Astrocyte of the cerebellum (primary cell): ENCODE measurements at regions not wholly inside any gene's neighbourhood (a gene's known extent, or its start where the extent isn't known, plus 50 kb on each side); places are given as distances from the start of the nearest gene placed in this dataset.

Source experiments
- DNase-seq: peaks from one replicate; pipeline ENCODE4 v3.0.0-alpha.2; 2011; ENCODE audit warnings: low read depth
- H3K4me3 ChIP-seq: 2 replicates; pipeline ENCODE4 v1.5.1; 2011; ENCODE audit warnings: mild to moderate bottlenecking, low read depth, low read length, moderate library complexity
- in situ Hi-C: cut with HindIII; loops from 2 replicates; pipeline ENCODE4 v1.10.0; 2017; ENCODE audit warnings: low sequenced_read_pairs
- TF ChIP-seq, protein P1 (sequence below): IDR thresholded peaks from 2 replicates; pipeline ENCODE4 v1.5.1; 2012; ENCODE audit warnings: low read length, low read depth, moderate library complexity, mild to moderate bottlenecking; ENCODE audit errors: missing control alignments

DNA sequence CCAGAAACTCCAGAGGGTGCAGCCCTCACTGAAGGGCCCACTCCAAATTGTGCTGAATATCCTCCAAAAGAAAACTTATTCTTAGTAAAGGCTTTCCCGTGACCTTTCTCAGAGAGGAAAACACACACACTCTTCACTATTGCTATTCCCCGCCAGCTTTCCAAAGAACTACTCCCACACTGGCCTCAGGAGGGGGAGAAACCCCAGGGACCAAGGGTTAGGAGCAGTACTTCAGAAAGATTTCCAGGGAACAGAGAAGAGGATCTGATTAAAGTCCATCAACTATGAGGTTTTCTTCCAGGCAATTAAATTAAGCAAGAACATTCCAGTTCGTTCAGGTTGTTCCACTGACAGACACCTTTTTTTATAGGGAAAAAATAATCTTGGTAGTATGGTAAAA, 150.2 kb downstream of the TTC32 start:
- TF ChIP-seq, protein P1, sequence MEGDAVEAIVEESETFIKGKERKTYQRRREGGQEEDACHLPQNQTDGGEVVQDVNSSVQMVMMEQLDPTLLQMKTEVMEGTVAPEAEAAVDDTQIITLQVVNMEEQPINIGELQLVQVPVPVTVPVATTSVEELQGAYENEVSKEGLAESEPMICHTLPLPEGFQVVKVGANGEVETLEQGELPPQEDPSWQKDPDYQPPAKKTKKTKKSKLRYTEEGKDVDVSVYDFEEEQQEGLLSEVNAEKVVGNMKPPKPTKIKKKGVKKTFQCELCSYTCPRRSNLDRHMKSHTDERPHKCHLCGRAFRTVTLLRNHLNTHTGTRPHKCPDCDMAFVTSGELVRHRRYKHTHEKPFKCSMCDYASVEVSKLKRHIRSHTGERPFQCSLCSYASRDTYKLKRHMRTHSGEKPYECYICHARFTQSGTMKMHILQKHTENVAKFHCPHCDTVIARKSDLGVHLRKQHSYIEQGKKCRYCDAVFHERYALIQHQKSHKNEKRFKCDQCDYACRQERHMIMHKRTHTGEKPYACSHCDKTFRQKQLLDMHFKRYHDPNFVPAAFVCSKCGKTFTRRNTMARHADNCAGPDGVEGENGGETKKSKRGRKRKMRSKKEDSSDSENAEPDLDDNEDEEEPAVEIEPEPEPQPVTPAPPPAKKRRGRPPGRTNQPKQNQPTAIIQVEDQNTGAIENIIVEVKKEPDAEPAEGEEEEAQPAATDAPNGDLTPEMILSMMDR: no peak
- no peak for DNase-seq
- in situ Hi-C loops: no loop called here

GRCh38 chr2:19750136-19750535, 151.6 kb downstream of the TTC32 start:
- H3K4me3 ChIP-seq: no peak overlapping the region
- in situ Hi-C loops: no loop called here
- no peak for DNase-seq
- TF ChIP-seq, protein P1: no peak

More for the DNA sequence above, 150.2 kb downstream of the TTC32 start:
- no peak overlapping the region for H3K4me3 ChIP-seq

- TF ChIP-seq, protein P1: no peak
- DNase-seq: no peak
- no peak overlapping the region for H3K4me3 ChIP-seq
- in situ Hi-C loops: no loop called here
These were observed 152.3 kb downstream of the TTC32 start for GRCh38 chr2:19749507-19749836.

DNA sequence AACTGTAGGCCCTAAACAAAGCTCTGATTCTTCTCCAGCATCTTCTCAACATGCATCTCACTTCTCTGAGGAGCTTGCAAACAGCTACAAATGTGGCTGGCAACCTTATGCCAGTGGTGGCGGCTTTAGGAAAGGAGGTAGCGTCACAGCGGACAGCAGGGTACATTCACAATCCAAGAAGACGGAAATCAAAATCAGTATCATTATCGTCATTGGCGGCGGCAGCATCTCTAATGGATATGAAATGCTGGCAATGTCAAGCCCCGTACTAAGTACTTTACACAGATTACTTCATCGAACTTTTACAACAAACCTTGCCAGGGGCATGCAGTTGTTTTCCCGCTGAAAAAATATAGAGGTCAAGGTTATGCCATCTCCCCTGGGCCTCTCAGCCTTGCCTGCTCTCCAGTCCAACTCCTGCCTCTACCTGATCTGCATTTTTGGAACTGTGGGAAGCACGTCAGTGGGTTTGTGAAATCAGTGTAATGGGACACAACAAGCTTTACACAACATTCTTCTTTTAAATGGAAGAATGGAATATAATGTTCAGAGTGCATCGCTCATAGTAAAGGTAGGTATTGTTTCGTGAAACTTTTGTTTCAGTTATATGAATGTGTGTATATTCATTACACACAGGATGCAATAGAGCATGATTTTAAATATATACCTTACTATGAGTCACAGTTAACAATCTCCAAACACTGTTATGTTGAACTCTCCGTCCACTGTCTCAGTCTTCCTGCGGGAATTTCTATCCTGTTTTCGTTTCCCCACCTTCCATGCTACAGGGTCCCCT, 152.9 kb downstream of the TTC32 start:
- no peak overlapping the region for H3K4me3 ChIP-seq
- in situ Hi-C loops: no loop called here
- no peak for DNase-seq
- TF ChIP-seq, protein P1: no peak

DNA sequence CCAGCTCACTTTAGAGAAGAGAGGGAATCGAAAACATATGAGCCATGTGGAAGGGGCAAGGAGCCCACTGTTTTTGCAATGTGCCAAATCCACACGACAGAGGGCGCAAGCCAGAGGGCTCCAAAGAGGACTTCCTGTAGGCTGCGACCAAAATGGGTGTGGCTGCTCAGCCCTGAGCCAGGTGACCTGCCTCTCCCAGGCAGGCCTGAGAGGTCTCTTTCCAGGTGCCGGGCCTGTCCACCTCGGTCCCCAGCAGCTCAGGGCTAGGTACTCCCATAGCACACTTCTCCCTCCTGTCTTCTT, 153.8 kb downstream of the TTC32 start:
- no peak for DNase-seq
- in situ Hi-C loops: no loop called here
- TF ChIP-seq, protein P1: no peak
- H3K4me3 ChIP-seq: no peak overlapping the region

GRCh38 chr2:19747310-19748072, 154.3 kb downstream of the TTC32 start:
- DNase-seq: no peak
- no peak overlapping the region for H3K4me3 ChIP-seq
- in situ Hi-C loops: no loop called here
- TF ChIP-seq, protein P1: no peak
